NCI-H187 (cell line): ENCODE measurements at regions not wholly inside any gene's neighbourhood (a gene's known extent, or its start where the extent isn't known, plus 50 kb on each side); places are given as distances from the start of the nearest gene placed in this dataset.

Experiments used
- DNase-seq, 2 experiments: peaks; one replicate each; lab custom pipeline; 2025; lab: John Stamatoyannopoulos, UW

DNA sequence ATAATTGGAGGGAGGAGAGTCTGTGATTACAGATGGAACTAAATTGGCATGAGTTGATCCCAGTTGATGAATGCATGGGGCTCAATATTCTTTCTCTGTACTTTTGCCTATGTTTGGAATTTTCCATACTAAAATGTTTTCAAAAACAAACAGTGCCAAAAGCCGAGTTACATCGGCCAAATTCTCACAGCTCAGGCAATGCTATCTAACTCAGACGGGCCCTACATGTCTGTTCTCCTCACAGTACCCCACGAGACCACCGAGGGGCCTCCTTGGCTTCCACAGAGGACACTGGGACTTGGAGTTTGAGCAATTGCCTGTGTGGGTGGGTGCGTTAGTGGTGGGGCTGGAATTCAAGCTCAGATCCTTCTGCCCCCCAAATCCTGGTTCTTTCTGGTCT, 413.2 kb downstream of the CDH26 start:
- no peak for DNase-seq

DNA sequence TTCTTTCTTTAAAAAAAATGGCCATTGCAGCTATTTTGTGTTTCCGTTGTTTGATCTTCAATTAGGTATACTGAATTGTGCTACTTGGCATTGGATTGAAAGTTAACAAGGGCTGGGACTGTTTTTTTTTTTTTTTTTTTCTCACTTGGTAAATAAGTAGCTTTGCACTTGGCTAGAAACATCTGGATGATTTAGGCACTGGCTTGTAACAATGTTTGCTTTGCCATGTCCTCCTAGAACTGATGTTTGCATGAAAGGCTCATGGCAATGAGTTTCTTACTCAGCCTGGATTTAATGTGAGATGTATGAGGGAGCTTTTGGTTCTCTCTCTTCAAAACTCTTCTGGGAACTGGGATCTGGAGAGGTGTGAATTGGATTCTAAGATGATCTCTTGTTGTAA, 414.1 kb downstream of the CDH26 start:
- no peak for DNase-seq

DNA sequence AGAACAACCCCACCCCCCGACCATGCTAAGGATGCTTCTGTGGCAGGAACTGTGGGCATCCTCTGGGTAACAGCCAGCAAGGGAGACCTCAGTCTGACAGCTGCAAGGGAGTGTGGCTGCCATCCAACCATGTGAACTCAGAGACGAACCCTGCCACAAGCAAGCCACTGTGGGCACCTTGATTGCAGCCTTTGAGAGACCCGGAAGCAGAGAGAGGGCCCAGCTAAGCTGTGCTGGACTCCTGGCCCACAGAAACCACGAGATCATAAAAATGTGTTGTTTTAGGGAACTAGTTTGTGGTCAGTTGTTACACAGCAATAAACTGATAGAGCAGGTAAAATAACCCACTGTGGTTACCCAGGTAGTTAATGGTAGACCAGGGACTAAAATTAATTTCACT, 414.6 kb downstream of the CDH26 start:
- no peak for DNase-seq

DNA sequence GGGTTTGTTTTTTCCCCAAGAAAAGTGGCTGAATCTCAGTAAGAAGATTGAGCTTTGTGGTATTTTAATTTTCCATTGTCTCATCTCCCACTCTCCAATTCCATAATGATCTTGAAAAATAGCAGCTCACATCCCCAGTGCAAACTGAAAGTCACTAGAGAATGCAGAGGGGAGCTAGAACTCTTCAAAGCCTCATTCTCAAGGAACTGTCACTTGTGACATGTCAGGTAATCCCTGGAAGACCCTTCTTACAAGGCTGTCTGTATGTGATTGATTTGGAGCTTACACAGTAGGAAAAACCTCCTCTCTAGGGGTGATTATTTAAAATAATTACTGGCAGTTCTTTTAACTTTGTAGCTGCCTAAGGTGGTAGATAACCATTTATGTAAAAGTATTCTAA, 420.4 kb downstream of the CDH26 start:
- no peak for DNase-seq

DNA sequence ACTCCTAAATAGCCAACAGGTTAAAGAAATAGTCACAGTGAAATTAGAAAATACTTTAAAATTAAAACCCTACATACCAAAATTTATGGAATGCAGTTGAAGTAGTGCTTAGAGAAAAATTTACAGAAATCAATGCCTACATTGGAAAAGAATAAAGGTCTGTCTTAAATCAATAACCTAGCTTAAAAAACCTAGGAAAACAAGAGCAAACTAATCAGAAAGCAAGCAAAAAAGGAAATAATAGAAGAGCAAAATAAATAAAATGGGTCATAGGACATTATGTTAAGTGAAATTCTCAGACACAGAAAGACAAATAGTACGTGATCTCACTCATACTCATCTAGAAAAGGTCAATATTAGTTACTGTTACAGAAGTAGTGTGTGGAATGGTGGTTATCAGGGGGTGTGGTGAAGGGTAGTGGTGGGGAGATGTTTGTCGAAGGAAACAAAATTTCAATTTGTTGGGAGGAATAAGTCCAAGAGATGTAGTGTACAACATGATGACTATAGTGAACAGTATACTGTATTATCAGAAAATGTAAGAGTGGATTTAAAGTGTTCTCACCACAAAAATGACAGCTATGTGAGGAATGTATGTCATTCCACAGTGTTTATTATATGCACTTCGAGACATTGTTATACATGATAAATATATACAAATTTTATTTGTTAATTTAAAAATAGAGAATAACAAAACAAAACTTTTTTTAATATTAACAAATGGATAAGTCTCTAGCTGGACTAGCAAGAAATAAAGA, 423.6 kb downstream of the CDH26 start:
- no peak for DNase-seq

DNA sequence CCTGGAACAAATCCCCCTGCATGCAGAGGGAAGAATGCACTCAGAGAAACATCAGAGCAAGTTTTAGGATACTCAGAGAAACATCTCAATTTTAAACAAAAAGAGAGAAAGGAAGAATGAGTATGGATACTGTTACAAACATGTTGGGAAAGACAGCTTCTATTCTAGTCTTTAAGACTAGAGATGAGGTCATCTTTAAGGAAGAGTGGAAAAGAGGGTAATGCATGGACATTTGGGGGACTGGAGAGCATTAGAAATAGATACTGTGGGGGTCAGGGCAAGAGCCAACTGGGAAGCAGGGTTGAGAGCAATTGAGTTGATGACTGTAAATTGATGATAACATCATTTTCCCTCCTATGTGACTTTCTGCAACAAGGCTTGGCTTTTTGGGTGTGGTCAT, 431.2 kb downstream of the CDH26 start:
- no peak for DNase-seq

DNA sequence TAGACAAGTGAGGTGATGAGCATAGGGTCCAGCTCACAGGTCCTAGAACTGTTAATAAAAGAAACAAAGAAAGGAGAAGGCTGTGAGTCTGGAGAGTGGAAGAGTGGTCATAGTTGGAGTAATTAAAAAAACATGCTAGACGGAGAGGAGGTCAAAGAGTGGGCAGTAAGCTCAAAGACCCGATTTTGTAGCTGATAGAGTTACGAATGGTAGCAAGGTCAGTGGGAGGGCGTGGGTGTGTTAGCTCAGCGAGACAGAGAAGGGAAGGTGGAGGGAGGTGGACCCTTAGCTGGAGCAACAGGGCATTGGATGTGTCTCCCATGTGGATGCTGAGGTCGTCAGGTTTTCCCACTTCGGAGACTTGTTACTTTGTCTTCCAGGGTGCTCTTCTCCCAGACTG, 431.7 kb downstream of the CDH26 start:
- DNase-seq = no peak

DNA sequence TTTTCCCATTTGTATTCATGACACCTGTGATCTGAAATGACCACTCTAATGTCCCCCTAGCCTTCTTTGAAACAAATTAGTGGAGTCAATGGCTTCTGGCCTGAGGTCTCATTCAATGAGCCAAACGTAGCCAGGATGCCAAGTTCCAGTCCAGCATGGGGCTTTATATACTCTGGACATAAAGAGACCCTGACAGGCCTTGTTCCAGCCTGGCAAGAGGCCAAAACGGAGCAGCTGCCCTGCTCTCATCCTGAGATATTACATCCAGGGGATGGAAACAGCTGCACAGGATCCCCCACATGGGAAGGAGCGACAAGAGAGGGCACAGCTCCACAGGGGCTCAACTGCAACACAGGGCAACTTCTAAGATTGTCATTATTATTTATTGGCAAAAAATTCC, 437.8 kb downstream of the CDH26 start:
- no peak for DNase-seq

DNA sequence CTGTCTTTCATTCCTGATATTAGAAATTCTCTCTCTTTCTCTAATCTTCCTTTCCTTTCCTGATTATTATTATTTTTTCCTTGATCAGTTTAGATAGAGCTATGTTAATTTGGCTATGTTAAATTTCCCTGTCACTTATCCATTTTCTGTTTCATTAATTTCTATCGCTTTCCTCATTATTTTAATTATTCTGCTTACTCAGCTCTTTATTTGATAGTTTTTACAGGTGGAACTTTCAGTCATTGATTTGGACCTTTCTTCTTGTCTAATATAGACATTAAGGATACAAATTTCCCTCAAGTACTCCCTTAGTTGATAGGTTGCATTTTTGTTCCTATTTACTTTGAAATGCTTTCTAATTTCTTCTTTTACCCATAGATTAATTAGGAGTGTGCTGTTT, 442.3 kb downstream of the CDH26 start:
- no peak for DNase-seq

DNA sequence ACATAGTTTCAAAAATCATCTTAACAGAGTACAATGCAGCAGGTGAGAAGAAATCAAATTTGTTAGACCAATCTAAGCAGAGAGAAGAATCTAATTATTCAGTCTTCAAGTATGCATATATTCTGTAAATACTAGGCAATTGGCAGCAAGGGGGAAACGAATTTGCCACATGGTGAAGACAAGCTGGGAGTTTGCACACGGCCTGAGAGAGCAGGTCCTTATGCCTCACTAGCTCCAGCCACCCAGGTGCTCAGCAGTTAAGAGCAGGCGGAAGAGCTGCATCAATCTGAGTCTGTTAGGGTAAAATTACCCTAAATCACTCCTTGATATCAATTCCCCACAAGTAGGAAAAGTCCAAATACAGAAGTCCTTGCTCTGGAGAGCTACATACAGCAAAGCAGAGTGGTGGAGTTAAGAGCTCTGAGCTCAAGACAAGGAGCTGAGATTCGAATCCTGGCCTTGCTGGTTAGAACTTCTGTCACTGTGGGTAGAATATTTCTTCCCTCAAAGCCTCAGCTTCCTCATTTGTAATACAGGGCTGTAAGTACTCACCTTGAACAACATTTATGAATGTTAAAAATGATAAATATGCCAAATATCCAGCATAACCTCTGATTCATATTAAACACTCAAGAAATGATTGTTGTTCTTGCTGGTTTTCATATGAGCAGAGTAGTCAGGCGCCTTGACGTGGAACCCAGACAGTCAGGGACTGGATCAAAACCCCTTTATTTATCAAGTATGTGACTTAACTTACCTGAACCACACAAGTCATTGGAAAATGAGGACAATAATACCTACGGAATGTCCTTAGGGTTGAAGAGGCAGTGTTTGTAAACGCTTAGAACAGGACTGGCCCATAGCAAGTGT, 444.2 kb downstream of the CDH26 start:
- no peak for DNase-seq

DNA sequence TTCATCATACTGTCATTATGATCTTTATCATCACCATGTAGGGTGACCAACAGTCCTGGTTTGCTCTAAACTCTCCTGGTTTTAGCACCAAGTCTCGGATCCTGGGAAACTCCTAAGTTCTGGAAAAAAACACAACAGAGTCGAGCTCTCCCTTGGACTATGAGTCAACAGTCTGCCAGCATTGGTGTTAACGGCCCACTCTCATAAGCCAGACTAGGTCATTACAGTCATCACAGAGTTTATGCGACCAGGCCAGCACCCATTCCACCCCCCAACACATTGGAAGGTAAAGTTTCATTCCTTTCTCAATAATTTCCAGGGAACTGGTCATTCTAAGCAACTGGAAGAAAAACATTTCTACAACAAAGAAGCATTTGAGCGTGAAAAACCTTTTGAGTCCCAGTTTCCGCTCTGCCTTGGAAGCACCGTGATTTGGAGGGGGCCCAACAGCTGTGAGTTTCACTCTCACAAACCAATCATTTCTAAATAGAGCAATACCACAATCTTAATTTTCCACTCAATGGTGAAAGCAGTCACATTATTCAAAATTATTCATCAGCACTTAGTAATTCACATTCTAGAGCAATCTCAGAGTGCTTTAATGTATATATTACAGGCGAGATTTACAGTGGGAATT, 445.0 kb downstream of the CDH26 start:
- no peak for DNase-seq

DNA sequence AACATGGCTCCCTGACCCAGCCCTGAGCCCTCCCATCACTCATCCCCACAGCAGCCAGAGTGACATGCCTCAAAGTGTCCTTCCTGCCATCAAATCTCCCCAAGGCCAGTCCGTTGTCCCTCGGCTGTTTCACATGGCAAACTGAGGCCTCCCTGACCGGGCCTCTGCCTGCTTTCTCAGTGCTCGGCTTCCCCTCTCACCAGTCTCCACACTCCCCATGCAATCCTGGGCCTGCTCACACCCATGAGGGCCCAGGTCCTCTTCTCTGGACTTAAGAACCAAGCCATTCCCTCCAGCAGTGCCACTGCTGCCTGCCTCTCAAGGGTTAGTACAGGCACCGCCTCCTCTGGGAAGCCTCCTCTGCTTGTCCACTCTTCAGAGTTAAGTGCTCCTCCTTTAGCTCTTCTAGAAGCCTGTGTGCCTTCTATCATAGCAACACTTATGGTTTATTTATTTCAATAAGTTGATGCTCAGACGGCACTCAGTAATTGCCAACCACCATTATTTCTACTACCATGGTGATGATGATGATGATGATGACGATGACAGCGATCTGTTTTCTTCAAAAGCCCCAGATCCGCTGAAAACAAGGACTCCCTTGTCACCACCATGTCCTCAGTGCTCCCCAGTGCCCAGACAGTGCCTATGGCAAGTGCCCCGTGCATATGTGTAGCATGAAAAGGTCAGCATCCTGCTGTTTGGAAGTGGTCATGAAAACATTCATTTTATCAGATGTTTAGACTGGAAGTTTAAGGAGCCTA, 449.0 kb downstream of the CDH26 start:
- DNase-seq = no peak

DNA sequence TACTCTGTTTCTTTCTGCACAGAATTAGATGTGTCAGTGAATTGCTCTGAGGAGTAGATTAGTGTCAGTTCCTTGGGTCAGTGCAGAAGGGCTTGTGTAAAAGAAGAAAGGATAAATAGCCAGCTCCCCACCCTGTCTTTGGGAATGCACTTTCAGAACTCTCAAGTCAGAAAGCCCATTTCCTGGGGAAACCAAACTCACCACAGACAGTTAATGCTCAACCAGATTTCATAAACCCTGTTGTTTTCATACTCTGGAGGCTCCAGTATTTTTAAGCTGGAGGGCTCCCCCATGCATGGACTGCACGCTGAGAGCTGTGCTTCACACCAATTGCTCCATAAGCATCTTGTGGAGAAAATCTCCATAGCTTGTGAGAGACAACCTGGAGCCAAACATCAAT, 449.7 kb downstream of the CDH26 start:
- DNase-seq = no peak

DNA sequence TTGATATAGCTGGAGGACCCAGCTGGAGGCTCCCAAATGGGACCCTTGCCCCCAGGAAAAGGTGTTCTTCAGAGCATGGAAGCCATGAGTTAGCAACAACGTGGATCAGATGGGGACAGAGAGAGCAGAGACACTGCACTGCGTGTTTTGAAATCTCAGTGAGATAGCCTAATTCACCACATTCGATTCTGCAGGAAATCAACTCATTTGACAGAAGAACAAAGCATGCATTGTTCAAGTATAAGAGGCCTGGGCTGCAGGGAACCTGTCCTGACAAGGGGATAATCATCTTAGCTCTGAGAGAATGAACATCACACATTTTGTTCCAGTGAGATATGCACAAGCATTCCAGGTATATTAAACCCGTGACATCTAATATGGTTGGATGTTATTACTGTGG, 450.2 kb downstream of the CDH26 start:
- no peak for DNase-seq

DNA sequence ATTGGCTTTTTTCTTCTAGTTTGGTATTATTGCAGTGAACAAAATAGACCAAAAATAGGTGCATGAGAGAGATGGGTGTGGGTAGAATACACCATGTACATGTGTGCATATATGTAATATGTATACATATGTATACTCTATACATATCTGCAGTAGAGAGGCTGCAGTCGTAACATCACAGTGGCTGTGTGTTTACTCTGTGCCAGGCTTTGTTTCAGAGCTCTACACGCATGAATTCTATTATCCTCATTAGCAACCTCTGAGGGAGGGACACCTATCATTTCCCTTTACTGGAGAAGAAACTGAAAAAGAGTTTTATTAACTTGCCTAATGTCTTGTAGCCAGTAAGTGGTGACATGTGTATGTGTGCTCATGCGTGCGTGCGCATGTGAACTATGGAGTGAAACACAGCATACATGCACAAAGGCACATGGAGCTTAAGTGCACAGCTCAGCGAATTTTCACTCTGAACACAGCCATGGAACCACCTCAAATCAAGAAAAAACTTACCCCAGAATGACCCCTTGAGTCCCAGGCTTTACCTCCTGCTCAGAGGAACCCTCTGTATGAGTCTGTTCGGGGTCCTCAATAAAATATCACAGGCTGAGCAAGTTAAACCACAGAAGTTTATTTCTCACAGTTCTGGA, 452.5 kb downstream of the CDH26 start:
- DNase-seq = no peak

DNA sequence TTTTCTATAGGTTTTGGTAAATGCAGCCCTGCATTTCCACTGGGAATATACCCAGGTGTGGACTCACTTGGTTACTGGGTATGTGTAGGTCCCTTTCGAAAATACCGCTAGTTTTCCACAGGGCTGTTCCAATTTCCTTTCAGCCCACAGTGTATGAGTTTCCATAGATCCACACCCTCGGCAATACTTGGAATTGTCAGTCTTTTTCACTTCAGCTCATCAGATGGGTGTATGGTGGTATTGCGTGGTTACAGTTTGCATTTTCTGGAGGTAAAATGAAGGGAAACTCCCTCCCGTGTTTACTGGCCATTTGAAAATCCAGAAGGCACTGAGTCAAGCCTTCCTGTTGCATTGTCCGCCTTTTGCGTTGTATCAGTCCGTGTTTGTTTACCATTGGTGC, 453.6 kb downstream of the CDH26 start:
- no peak for DNase-seq

DNA sequence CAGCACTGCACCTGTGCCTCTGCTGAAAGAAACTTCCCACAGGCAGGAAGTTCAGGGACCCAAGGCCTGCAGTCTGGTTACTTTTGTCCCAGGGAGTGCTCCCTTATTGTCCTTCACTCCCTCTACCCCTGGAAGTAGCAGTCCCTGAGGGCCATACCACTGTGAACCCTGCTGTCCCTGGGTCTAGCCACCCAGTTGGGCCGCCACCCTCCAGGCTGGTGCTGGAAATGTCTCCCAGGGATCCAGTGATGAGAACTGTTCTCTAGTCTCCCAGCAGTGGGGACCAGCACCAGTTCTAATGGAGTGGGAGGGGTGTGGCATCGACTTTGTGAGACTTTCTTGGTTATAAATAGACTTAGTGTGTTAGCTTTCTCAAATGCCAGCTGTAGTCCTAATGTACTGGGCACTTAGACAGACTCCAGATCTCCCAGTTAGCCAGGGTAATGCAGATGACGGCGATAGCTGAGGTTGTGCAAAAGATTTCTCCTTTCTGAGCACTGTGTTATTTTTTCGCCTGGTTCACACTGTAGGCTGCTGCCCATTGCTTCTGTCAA, 462.5 kb downstream of the CDH26 start:
- DNase-seq = no peak

DNA sequence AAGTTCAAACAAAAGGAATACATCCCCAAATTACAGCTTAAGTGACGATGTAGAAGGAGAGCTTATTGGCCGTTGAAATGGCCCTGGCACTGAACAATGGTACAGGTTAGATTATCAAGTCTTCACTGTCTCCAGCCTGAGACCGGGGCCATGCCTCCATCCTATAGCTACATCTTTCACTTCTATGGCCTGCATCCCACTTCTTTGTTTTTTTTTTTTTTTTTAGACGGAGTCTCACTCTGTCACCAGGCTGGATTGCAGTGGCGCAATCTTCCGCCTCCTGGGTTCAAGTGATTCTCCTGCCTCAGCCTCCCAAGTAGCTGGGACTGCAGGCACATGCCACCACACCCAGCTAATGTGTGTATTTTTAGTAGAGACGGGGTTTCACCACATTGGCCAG, 464.6 kb downstream of the CDH26 start:
- DNase-seq = no peak

DNA sequence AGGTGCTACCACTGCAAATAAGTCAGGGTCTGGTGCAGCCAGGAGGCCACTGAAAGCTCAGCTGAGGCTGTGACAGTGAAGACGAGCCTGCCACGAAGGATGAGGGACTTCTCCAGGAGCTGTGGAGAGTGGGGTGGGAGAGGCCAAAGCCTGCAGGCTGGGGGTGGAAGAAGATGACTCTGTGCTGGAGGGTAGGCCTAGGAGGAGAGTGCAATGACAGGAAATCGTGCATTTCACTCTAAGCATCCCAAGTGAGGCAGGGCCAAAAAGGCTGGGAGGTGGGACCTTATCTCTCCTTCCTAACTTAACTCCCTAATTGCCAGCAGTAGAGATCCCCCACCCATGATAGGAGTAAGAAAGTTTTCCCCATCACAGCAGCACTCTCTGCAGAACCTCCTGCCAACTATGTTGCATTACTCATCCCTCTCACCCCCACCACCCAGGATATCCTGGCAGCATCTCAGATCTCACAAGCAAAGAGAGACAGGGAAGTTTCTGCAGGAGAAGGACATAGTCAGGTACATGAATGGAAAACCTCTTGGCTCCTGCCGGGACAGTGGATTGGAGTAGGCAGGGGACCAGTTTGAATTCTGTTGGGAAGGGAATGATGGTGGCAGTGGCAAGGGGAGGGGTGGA, 466.2 kb downstream of the CDH26 start:
- DNase-seq = no peak

DNA sequence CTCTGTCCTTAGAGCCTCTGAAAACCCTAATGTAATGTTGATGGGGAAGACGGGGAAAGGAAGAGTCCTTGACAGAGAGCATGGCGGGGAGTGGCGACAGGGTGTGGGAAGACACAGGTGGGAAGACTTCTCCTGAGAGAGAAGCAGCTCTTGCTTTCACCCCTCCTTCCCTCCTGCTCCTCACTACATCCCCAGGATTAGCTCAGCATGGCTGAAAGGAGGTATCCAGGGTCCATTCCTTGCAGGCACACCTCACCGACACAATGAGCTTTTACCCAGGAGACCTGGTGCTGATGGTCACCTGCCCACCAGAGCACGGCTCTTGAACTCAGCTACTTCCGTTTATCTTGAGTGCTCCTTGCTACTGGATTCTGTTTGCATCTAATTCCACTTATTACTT, 469.3 kb downstream of the CDH26 start:
- DNase-seq = no peak

DNA sequence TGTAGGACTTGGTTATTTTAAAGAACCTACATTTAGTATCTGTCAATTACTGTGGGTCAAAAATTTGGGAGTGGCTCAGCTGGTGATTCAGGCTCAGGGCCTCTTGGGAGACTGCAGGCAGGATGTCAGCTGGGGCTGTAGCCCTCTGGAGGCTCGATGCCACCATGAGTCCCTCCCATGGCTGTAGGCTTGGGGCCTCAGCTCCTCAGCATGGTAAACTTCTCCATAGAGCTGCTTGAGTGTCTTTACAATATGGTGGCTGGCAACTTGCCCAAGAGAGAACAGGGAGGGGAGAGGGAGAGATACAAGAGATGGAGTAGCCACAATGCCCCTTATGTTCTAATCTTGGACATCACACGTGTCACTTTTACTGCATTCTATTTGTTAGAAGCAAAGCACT, 470.4 kb downstream of the CDH26 start:
- DNase-seq = no peak
